Sigmoid colon (tissue), 6 donors: ENCODE measurements at regions not wholly inside any gene's neighbourhood (a gene's known extent, or its start where the extent isn't known, plus 50 kb on each side); places are given as distances from the start of the nearest gene placed in this dataset.

Experiments used
- DNase-seq: peaks from one replicate; pipeline ENCODE4 v3.0.0-alpha.2; 2019
- H3K27ac ChIP-seq, 4 donors: fragments of 200-600 bp; sonication (generic); one replicate each; pipeline ENCODE4 v1.5.1; 2016 to 2019; ENCODE audit warnings: mild to moderate bottlenecking in 1 of 4
- H3K27me3 ChIP-seq, 3 donors: fragments of 200-600 bp; sonication (generic); one replicate each; pipeline ENCODE4 v1.5.1; 2019; ENCODE audit warnings: mild to moderate bottlenecking in 1 of 3
- H3K36me3 ChIP-seq, 4 donors: fragments of 200-600 bp; sonication (generic); one replicate each; pipeline ENCODE4 v1.5.1; 2016 to 2019
- H3K4me1 ChIP-seq, 4 donors: fragments of 200-600 bp; sonication (generic); one replicate each; pipeline ENCODE4 v1.5.1; 2017 to 2019
- H3K4me3 ChIP-seq, 4 donors: fragments of 200-600 bp; sonication (generic); one replicate each; pipeline ENCODE4 v1.5.1; 2017 to 2019; ENCODE audit warnings: mild to moderate bottlenecking in 2 of 4, moderate library complexity in 1 of 4
- H3K9me3 ChIP-seq, 4 donors: fragments of 200-600 bp in 3 of 4; sonication (generic) in 3 of 4; one replicate each; pipeline versions ENCODE4 v1.5.1 to v1.6.1; 2013 to 2019
- CTCF ChIP-seq, 4 experiments: fragments of 450-650 bp in 3 of 4; fragments of 200-600 bp in 1 of 4; IDR thresholded peaks; one replicate each; pipeline ENCODE4 v1.5.1; 2016 to 2019; ENCODE audit warnings: antibody characterized with exemption in 4 of 4, mild to moderate bottlenecking in 3 of 4, moderate library complexity in 2 of 4
- EP300 ChIP-seq, 4 donors: sonication (generic); formaldehyde crosslinking; IDR thresholded peaks; one replicate each; pipeline ENCODE4 v1.6.1; 2017; ENCODE audit warnings: antibody characterized with exemption in 4 of 4
- POLR2A ChIP-seq, 2 donors: fragments of 450-650 bp; IDR thresholded peaks; one replicate each; pipeline ENCODE4 v1.6.1; 2016; ENCODE audit warnings: antibody characterized with exemption in 2 of 2, mild to moderate bottlenecking in 2 of 2, moderate library complexity in 2 of 2
- POLR2AphosphoS5 ChIP-seq, 4 donors: sonication (generic); formaldehyde crosslinking; IDR thresholded peaks; one replicate each; pipeline ENCODE4 v1.6.1; 2017; ENCODE audit warnings: antibody characterized with exemption in 4 of 4
- WGBS, 2 donors: extraction: QIAGEN DNeasy Blood & Tissue Kit; methylation state at CpG; one replicate each; pipeline ENCODE4 v1.1.7; 2013; 5-methylcytosine and 5-hydroxymethylcytosine counted together
- intact Hi-C: fragments of 100-400 bp; cut with DNase I; formaldehyde crosslinking; loops from one replicate; pipeline ENCODE4 v1.15.1; 2023
- donor health status: healthy with polysubstance abuse.
- donor health status: healthy.

GRCh38 chr5:101997235-101997634 is 298.8 kb downstream of the SLCO4C1 start:
- no peaks in the 10 kb centered on the region for H3K36me3 ChIP-seq
- DNase-seq: no peak
- no peak overlapping the region for H3K27ac ChIP-seq
- no peaks in the 10 kb centered on the region for H3K4me1 ChIP-seq
- TF ChIP-seq POLR2AphosphoS5 (IDR thresholded peaks at IDR 0.05): no peak
- no peak for TF ChIP-seq POLR2A (IDR thresholded peaks at IDR 0.05)
- no peak for TF ChIP-seq EP300 (IDR thresholded peaks at IDR 0.05)
- TF ChIP-seq CTCF (IDR thresholded peaks at IDR 0.05): no peak
- no peaks in the 10 kb centered on the region for H3K9me3 ChIP-seq
- WGBS, 2 donors: 93% methylated on average over 1 of the region's 1 CpG
- intact Hi-C loops: no loop called here
- no peak overlapping the region for H3K4me3 ChIP-seq
- no peaks in the 10 kb centered on the region for H3K27me3 ChIP-seq

DNA sequence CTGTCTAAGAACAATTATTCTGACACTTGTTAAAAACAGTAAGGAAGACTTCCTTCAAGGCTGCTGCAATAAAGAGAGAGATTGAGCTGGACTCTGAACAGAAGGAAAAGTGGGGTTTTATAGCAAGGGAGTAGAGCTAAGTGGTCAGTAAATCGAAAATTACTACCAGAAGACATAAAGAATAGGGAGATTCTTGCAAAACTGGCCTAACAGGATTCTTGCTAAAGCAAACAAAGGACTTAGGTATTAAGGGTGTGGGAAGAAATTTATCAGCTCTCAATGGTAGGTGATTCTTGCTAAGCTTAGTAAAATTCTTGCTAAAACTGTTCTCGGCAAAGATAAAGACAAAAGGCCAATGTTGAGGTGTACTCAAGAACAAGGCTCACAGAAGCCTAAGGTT is 300.5 kb downstream of the SLCO4C1 start:
- intact Hi-C loops: no loop called here
- no peak overlapping the region for H3K4me3 ChIP-seq
- no peaks in the 10 kb centered on the region for H3K4me1 ChIP-seq
- no peaks in the 10 kb centered on the region for H3K27me3 ChIP-seq
- no peak for DNase-seq
- H3K27ac ChIP-seq: no peak overlapping the region
- no peak for TF ChIP-seq EP300 (IDR thresholded peaks at IDR 0.05)
- no peak for TF ChIP-seq POLR2A (IDR thresholded peaks at IDR 0.05)
- no peak for TF ChIP-seq CTCF (IDR thresholded peaks at IDR 0.05)
- TF ChIP-seq POLR2AphosphoS5 (IDR thresholded peaks at IDR 0.05): no peak
- H3K36me3 ChIP-seq: no peaks in the 10 kb centered on the region
- H3K9me3 ChIP-seq: no peaks in the 10 kb centered on the region
- WGBS, 2 donors: 13 to 51% methylated on average over 2 of the region's 2 CpGs

- TF ChIP-seq CTCF (IDR thresholded peaks at IDR 0.05): no peak
- no peak for TF ChIP-seq POLR2A (IDR thresholded peaks at IDR 0.05)
- TF ChIP-seq EP300 (IDR thresholded peaks at IDR 0.05): no peak
- TF ChIP-seq POLR2AphosphoS5 (IDR thresholded peaks at IDR 0.05): no peak
- H3K4me1 ChIP-seq: no peaks in the 10 kb centered on the region
- 12 to 71% methylated on average over 1 of the region's 1 CpG for WGBS, 2 donors
- H3K27me3 ChIP-seq: no peaks in the 10 kb centered on the region
- H3K27ac ChIP-seq: no peak overlapping the region
- no peak for DNase-seq
- no peaks in the 10 kb centered on the region for H3K9me3 ChIP-seq
- H3K36me3 ChIP-seq: no peaks in the 10 kb centered on the region
- intact Hi-C loops: no loop called here
- H3K4me3 ChIP-seq: no peak overlapping the region
These were observed 304.6 kb downstream of the SLCO4C1 start for GRCh38 chr5:101991486-101991885.

- intact Hi-C loops: no loop called here
- WGBS, 2 donors: 8 to 29% methylated on average over 1 of the region's 1 CpG
- H3K4me3 ChIP-seq: no peak overlapping the region
- DNase-seq: no peak
- no peak overlapping the region for H3K27ac ChIP-seq
- no peak for TF ChIP-seq POLR2A (IDR thresholded peaks at IDR 0.05)
- no peaks in the 10 kb centered on the region for H3K4me1 ChIP-seq
- no peaks in the 10 kb centered on the region for H3K9me3 ChIP-seq
- no peaks in the 10 kb centered on the region for H3K27me3 ChIP-seq
- no peaks in the 10 kb centered on the region for H3K36me3 ChIP-seq
These were observed 306.4 kb downstream of the SLCO4C1 start for GRCh38 chr5:101989659-101990058.

DNA sequence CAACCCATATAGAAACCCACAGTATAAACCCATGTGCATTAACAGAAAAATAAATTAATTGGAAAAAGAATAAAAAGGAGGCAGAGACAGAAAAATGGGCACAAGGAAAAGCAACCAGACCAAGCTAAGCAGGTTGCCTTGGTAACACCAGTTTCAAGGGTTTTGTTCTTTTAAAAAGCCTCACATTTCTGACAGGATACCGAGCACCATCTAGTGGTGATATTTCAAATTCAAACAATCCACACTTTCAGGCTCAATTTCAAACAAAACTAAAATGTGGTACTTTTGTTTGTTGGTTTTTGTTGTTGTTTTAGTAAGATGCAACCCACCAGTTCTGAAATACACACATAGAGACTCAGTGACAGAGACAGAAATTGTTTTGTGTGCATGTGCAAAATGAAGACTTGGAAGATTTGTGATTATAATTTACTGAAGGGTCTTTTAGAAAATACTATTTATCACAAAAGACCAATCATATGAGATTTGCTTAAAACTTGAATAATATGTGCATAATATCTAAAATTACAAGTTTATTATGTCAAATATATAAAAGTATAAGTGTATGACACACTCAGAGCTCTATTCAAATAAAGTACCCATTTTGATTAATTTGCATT is 318.2 kb downstream of the SLCO4C1 start:
- Histone ChIP-seq H3K4me1 (no peaks in the 10 kb centered on the region), H3K36me3 (no peaks in the 10 kb centered on the region), H3K9me3 (no peaks in the 10 kb centered on the region), H3K4me3 (no peak overlapping the region), H3K27me3 (no peaks in the 10 kb centered on the region), H3K27ac (no peak overlapping the region)
- WGBS, 2 donors: 0% methylated on average over 1 of the region's 1 CpG
- no peak for DNase-seq
- intact Hi-C loops: no loop called here
- no peak for TF ChIP-seq POLR2AphosphoS5 (IDR thresholded peaks at IDR 0.05)
- no peak for TF ChIP-seq POLR2A (IDR thresholded peaks at IDR 0.05)
- TF ChIP-seq EP300 (IDR thresholded peaks at IDR 0.05): no peak
- peak in 3 of 4 experiments; percentile 32 to 57 (median 42) for TF ChIP-seq CTCF (IDR thresholded peaks at IDR 0.05)
